SK-N-MC (cell line): ENCODE measurements at regions not wholly inside any gene's neighbourhood (a gene's known extent, or its start where the extent isn't known, plus 50 kb on each side); places are given as distances from the start of the nearest gene placed in this dataset.

ENCODE experiments used
- EZH2 ChIP-seq: fragments of 200-600 bp; sonication (generic); IDR thresholded peaks from one replicate; pipeline ENCODE4 v1.6.1; 2017; ENCODE audit warnings: antibody characterized with exemption
- FOXP2 ChIP-seq: optimal IDR thresholded peaks from 2 replicates; pipeline ENCODE3; 2011; ENCODE audit warnings: mild to moderate bottlenecking, moderate library complexity; ENCODE audit not compliant: insufficient read depth; ENCODE audit errors: extremely low read length, control extremely low read depth
- POLR2AphosphoS5 ChIP-seq: IDR thresholded peaks from 2 replicates; pipeline ENCODE4 v1.6.1; 2012; ENCODE audit warnings: mild to moderate bottlenecking, low read depth, low read length, borderline replicate concordance

DNA sequence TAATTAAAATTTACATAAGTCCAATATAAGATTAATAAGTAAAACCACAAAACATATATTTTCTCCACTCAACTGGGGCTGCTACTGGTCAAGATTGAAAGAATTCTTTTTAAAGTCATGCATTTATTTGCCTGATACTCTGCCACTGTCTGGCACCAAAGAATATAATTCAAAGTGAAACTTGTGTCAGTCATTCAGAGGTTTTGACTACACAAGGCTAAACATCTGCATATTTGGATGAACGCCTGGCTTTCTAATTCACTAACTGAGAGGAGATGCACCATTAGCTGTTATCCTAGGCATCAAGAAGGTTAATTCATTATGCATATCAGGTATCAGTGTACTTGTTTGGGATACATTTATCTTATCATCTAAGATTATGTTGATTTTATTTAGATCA is 598.5 kb downstream of the CENPC start:
- TF ChIP-seq POLR2AphosphoS5 (no peak), EZH2 (no peak), FOXP2 (no peak)
